ENCODE measurements at regions not wholly inside any gene's neighbourhood (a gene's known extent, or its start where the extent isn't known, plus 50 kb on each side); places are given as distances from the start of the nearest gene placed in this dataset.

- TF ChIP-seq CTCF (IDR thresholded peaks at IDR 0.05; ENCODE audit: low read depth, low read length, poor library complexity, severe bottlenecking) (no peak), EZH2phosphoT487 (IDR thresholded peaks at IDR 0.05; ENCODE audit: borderline replicate concordance, low read length) (no peak)
Measured at GRCh38 chr22:49365191-49365837, 462.4 kb downstream of the BRD1 start.
